SK-N-SH (cell line): ENCODE measurements at regions not wholly inside any gene's neighbourhood (a gene's known extent, or its start where the extent isn't known, plus 50 kb on each side); places are given as distances from the start of the nearest gene placed in this dataset.

Experiments used
- CTCF ChIA-PET: fragments of 300-600, 350-600 bp; formaldehyde crosslinking; extraction: SDS; loops from one replicate; lab custom pipeline; 2021; lab: Yijun Ruan, JAX
- POLR2A ChIA-PET: fragments of 350-600 bp; sonication (Branson Sonifier 250); formaldehyde crosslinking; extraction: SDS; loops from one replicate; lab custom pipeline; 2020; ENCODE audit warnings: antibody characterized with exemption, inconsistent platforms; lab: Yijun Ruan, JAX
- DNase-seq: peaks from one replicate; pipeline ENCODE4 v3.0.0; 2012
- H2AFZ ChIP-seq: fragments of 200-600 bp; sonication (generic); 2 replicates; pipeline ENCODE4 v1.8.1; 2016; ENCODE audit warnings: antibody characterized with exemption, mild to moderate bottlenecking, low read depth
- H3F3A ChIP-seq: fragments of 200-600 bp; sonication (generic); replicated peaks from 2 replicates; pipeline ENCODE3; 2016; ENCODE audit warnings: antibody characterized with exemption, mild to moderate bottlenecking; ENCODE audit not compliant: insufficient read depth
- H3K27ac ChIP-seq, 2 experiments: fragments of 200-500 bp in 1 of 2; fragments of 200-600 bp in 1 of 2; sonication (Bioruptor generic) in 1 of 2; sonication (generic), shearing (Covaris generic) in 1 of 2; 2 replicates each; pipeline versions ENCODE4 v1.5.1 to v1.6.1; 2014 to 2016; ENCODE audit warnings: low read depth in 2 of 2, inconsistent platforms in 1 of 2, low read length in 1 of 2, mild to moderate bottlenecking in 1 of 2, mixed read lengths in 1 of 2
- H3K27me3 ChIP-seq: fragments of 200-600 bp; sonication (generic), shearing (Covaris generic); 2 replicates; pipeline ENCODE4 v1.6.1; 2016; ENCODE audit warnings: mixed run types; ENCODE audit not compliant: insufficient read depth
- H3K36me3 ChIP-seq, 2 experiments: fragments of 200-500 bp in 1 of 2; fragments of 200-600 bp in 1 of 2; sonication (Bioruptor generic) in 1 of 2; sonication (generic) in 1 of 2; replicated peaks in 1 of 2; 2 replicates each; pipeline versions ENCODE3 to v1.5.1; 2014 to 2016; ENCODE audit warnings: low read length in 1 of 2, mild to moderate bottlenecking in 1 of 2; ENCODE audit not compliant: insufficient read depth in 2 of 2, control insufficient read depth in 1 of 2
- H3K4me1 ChIP-seq, 2 experiments: fragments of 200-500 bp in 1 of 2; fragments of 200-600 bp in 1 of 2; sonication (Bioruptor generic) in 1 of 2; sonication (generic), shearing (Covaris generic) in 1 of 2; 2 replicates each; pipeline versions ENCODE4 v1.5.1 to v1.6.1; 2014 to 2016; ENCODE audit warnings: low read depth in 1 of 2, low read length in 1 of 2, mixed run types in 1 of 2; ENCODE audit not compliant: insufficient read depth in 2 of 2, control insufficient read depth in 1 of 2
- H3K4me2 ChIP-seq: fragments of 200-600 bp; sonication (generic), shearing (Covaris generic); 2 replicates; pipeline ENCODE4 v1.6.1; 2017; ENCODE audit warnings: mixed run types
- H3K4me3 ChIP-seq, 2 experiments: fragments of 200-500 bp in 1 of 2; fragments of 200-600 bp in 1 of 2; sonication (Bioruptor generic) in 1 of 2; sonication (generic), shearing (Covaris generic) in 1 of 2; 2 replicates each; pipeline versions ENCODE4 v1.5.1 to v1.8.1; 2014 to 2016; ENCODE audit warnings: low read depth in 2 of 2, inconsistent platforms in 1 of 2, low read length in 1 of 2, mild to moderate bottlenecking in 1 of 2, mixed read lengths in 1 of 2, moderate library complexity in 1 of 2
- H3K79me2 ChIP-seq: fragments of 200-600 bp; sonication (generic); 2 replicates; pipeline ENCODE4 v1.8.1; 2017; ENCODE audit warnings: mild to moderate bottlenecking; ENCODE audit not compliant: insufficient read depth
- H3K9ac ChIP-seq: fragments of 200-600 bp; sonication (generic); 2 replicates; pipeline ENCODE4 v1.6.1; 2017; ENCODE audit warnings: mixed run types
- H3K9me2 ChIP-seq: fragments of 200-600 bp; sonication (generic); 2 replicates; pipeline ENCODE4 v1.6.1; 2017; ENCODE audit warnings: mixed run types
- H3K9me3 ChIP-seq: fragments of 200-600 bp; sonication (generic); 2 replicates; pipeline ENCODE4 v1.6.1; 2017; ENCODE audit warnings: mixed run types, mild to moderate bottlenecking, moderate library complexity
- H4K20me1 ChIP-seq: fragments of 200-600 bp; sonication (generic); 2 replicates; pipeline ENCODE4 v1.6.1; 2017; ENCODE audit warnings: mild to moderate bottlenecking, mixed run types; ENCODE audit not compliant: insufficient read depth
- CHD2 ChIP-seq: fragments of 150-350 bp; IDR thresholded peaks from 2 replicates; pipeline ENCODE4 v1.6.1; 2018; ENCODE audit warnings: low read length; ENCODE audit not compliant: partially characterized antibody
- CTCF ChIP-seq: fragments of 200-600 bp; sonication (generic); IDR thresholded peaks from 2 replicates; pipeline ENCODE4 v1.6.1; 2017; ENCODE audit warnings: antibody characterized with exemption, mild to moderate bottlenecking, moderate library complexity
- ELF1 ChIP-seq: IDR thresholded peaks from 2 replicates; pipeline ENCODE4 v1.4.0; 2012
- EZH2phosphoT487 ChIP-seq: fragments of 200-600 bp; sonication (generic); IDR thresholded peaks from 2 replicates; pipeline ENCODE4 v1.6.1; 2017; ENCODE audit warnings: low read depth, mixed run types, mild to moderate bottlenecking, antibody characterized with exemption, moderate library complexity, borderline replicate concordance
- FOSL2 ChIP-seq: IDR thresholded peaks from 2 replicates; pipeline ENCODE4 v1.4.0; 2012; ENCODE audit warnings: low read depth, mild to moderate bottlenecking, moderate library complexity, borderline replicate concordance
- FOXJ3 ChIP-seq: sonication (generic); formaldehyde crosslinking; IDR thresholded peaks from 2 replicates; pipeline ENCODE4 v1.5.1; 2020; ENCODE audit warnings: mild to moderate bottlenecking, missing genetic modification reagents
- FOXM1 ChIP-seq: IDR thresholded peaks from 2 replicates; pipeline ENCODE4 v1.4.0; 2012; ENCODE audit warnings: low read depth, mild to moderate bottlenecking
- GABPA ChIP-seq: IDR thresholded peaks from 2 replicates; pipeline ENCODE4 v1.4.0; 2012; ENCODE audit warnings: low read depth, mild to moderate bottlenecking
- GATA2 ChIP-seq: sonication (generic); formaldehyde crosslinking; IDR thresholded peaks from 2 replicates; pipeline ENCODE4 v1.5.0; 2020; ENCODE audit warnings: mild to moderate bottlenecking, missing genetic modification reagents
- MAX ChIP-seq: IDR thresholded peaks from 2 replicates; pipeline ENCODE4 v1.4.0; 2012; ENCODE audit warnings: low read depth
- NRF1 ChIP-seq: IDR thresholded peaks from 2 replicates; pipeline ENCODE4 v1.6.1; 2012; ENCODE audit warnings: low read depth, mild to moderate bottlenecking, low read length
- POLR2AphosphoS5 ChIP-seq: IDR thresholded peaks from 2 replicates; pipeline ENCODE4 v1.6.1; 2012; ENCODE audit warnings: low read depth, low read length
- RCOR1 ChIP-seq: fragments of 150-350 bp; IDR thresholded peaks from 2 replicates; pipeline ENCODE4 v1.6.1; 2017; ENCODE audit warnings: antibody characterized with exemption, low read length
- RXRA ChIP-seq: IDR thresholded peaks from 2 replicates; pipeline ENCODE4 v1.4.0; 2012; ENCODE audit warnings: low read depth, mild to moderate bottlenecking, borderline replicate concordance
- SIN3A ChIP-seq: IDR thresholded peaks from 2 replicates; pipeline ENCODE4 v1.6.1; 2012; ENCODE audit warnings: low read depth, mild to moderate bottlenecking, low read length, moderate library complexity, borderline replicate concordance
- TAF1 ChIP-seq: IDR thresholded peaks from 2 replicates; pipeline ENCODE4 v1.6.1; 2012; ENCODE audit warnings: low read depth, mild to moderate bottlenecking, low read length, moderate library complexity, borderline replicate concordance
- TCF12 ChIP-seq: IDR thresholded peaks from 2 replicates; pipeline ENCODE4 v1.4.0; 2012
- TEAD4 ChIP-seq: IDR thresholded peaks from 2 replicates; pipeline ENCODE4 v1.4.0; 2012; ENCODE audit warnings: mild to moderate bottlenecking, borderline replicate concordance; ENCODE audit not compliant: insufficient read depth
- ZBTB33 ChIP-seq: IDR thresholded peaks from 2 replicates; pipeline ENCODE4 v1.4.0; 2012; ENCODE audit warnings: low read depth, borderline replicate concordance
- WGBS: methylation state at CpG from one replicate; pipeline ENCODE4 v1.1.6; 2017; ENCODE audit warnings: low lambda C conversion rate; 5-methylcytosine and 5-hydroxymethylcytosine counted together
- TF ChIP-seq, protein P1 (sequence below): fragments of 150-350 bp; IDR thresholded peaks from 2 replicates; pipeline ENCODE4 v1.6.1; 2017; ENCODE audit warnings: antibody characterized with exemption, low read length, low read depth, borderline replicate concordance
- TF ChIP-seq, protein P2 (sequence below): IDR thresholded peaks from 2 replicates; pipeline ENCODE4 v1.4.0; 2012; ENCODE audit warnings: low read depth, borderline replicate concordance

DNA sequence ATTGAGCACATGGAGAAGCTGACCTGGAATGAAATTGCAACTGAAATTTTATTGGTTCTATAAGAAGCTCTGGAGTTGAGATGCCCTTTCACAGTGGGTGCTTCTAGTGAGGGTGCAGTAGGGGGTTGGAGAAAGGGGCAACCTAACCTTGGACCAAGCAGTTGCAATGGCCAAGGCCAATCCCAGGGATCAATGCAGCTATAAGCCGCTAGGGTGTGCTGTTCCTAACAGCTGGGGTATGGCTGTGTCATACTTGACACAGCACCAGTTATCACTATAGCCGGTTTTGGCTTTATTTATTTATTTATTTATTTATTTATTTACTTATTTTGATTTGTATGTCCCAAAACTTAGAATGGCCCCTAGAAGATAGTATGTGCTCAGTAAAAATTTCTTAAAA, 505.9 kb downstream of the FLRT2 start:
- H3K4me3 ChIP-seq: no peak overlapping the region
- no peaks in the 10 kb centered on the region for H3K9me3 ChIP-seq
- H2AFZ ChIP-seq: no peak overlapping the region
- 3% methylated on average over 2 of the region's 2 CpGs for WGBS
- H3F3A ChIP-seq: no peaks in the 10 kb centered on the region
- no peaks in the 10 kb centered on the region for H3K79me2 ChIP-seq
- no peak overlapping the region for H3K9ac ChIP-seq
- ChIA-PET POLR2A (no interaction called here), CTCF (interaction anchor here (0.6 to 2.2 kb wide), 7 partner anchors 9 to 512 kb away, joined by 3 to 7 read pairs (median 3); no protein-coding TSS in a partner anchor)
- no peaks in the 10 kb centered on the region for H3K4me1 ChIP-seq
- no peaks in the 10 kb centered on the region for H4K20me1 ChIP-seq
- H3K27ac ChIP-seq: no peak overlapping the region
- DNase-seq: peak; percentile 19
- no peaks in the 10 kb centered on the region for H3K27me3 ChIP-seq
- no peaks in the 10 kb centered on the region for H3K9me2 ChIP-seq
- no peak overlapping the region for H3K4me2 ChIP-seq
- no peaks in the 10 kb centered on the region for H3K36me3 ChIP-seq
- TF ChIP-seq CHD2: no peak
- no peak for TF ChIP-seq EZH2phosphoT487
- TF ChIP-seq CTCF: peak; percentile 57
- no peak for TF ChIP-seq SIN3A

DNA sequence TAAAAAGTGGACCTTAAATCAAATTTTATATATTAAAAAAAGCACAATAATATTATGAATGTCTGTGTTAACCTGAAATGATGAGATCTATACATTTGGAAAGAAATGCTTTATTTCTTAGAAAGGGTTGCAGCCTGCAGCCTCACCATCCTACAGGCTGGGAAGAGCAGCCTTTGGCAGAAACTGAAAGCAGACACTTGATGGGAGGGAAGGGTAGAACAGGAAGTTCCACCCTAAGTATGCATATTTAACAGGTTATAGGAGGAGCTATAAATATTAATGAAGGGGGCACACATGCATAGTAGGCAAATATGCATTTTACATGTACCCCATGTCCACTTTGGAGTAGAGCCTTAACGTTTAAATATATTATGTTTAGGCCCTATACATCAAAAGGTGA, 498.0 kb downstream of the FLRT2 start:
- no peak overlapping the region for H3K27ac ChIP-seq
- no peak overlapping the region for H3K4me2 ChIP-seq
- H3F3A ChIP-seq: no peaks in the 10 kb centered on the region
- no peak for DNase-seq
- ChIA-PET POLR2A (no interaction called here), CTCF (interaction anchor here (1.2 kb wide), 1 partner anchor 203 kb away, joined by 3 read pairs; no protein-coding TSS in a partner anchor)
- no peaks in the 10 kb centered on the region for H3K9me3 ChIP-seq
- no peaks in the 10 kb centered on the region for H3K4me1 ChIP-seq
- no peak for TF ChIP-seq ZBTB33
- no peak for TF ChIP-seq RCOR1
- TF ChIP-seq GABPA: no peak
- TF ChIP-seq SIN3A: no peak
- TF ChIP-seq FOSL2: no peak
- no peak for TF ChIP-seq ELF1
- no peak for TF ChIP-seq GATA2 (CRISPR knock-in tag)
- no peak for TF ChIP-seq MAX
- no peak for TF ChIP-seq RXRA
- TF ChIP-seq, protein P1, sequence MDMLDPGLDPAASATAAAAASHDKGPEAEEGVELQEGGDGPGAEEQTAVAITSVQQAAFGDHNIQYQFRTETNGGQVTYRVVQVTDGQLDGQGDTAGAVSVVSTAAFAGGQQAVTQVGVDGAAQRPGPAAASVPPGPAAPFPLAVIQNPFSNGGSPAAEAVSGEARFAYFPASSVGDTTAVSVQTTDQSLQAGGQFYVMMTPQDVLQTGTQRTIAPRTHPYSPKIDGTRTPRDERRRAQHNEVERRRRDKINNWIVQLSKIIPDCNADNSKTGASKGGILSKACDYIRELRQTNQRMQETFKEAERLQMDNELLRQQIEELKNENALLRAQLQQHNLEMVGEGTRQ: no peak
- TF ChIP-seq, protein P2, sequence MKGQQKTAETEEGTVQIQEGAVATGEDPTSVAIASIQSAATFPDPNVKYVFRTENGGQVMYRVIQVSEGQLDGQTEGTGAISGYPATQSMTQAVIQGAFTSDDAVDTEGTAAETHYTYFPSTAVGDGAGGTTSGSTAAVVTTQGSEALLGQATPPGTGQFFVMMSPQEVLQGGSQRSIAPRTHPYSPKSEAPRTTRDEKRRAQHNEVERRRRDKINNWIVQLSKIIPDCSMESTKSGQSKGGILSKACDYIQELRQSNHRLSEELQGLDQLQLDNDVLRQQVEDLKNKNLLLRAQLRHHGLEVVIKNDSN: no peak
- no peak for TF ChIP-seq FOXJ3 (CRISPR knock-in tag)
- TF ChIP-seq FOXM1: no peak
- no peak for TF ChIP-seq POLR2AphosphoS5
- no peak for TF ChIP-seq TCF12
- no peak for TF ChIP-seq TAF1
- no peak for TF ChIP-seq TEAD4
- TF ChIP-seq NRF1: no peak
- H3K36me3 ChIP-seq: no peaks in the 10 kb centered on the region
- H2AFZ ChIP-seq: no peak overlapping the region
- H3K9me2 ChIP-seq: no peaks in the 10 kb centered on the region
- no peak overlapping the region for H3K4me3 ChIP-seq
- no peak overlapping the region for H3K9ac ChIP-seq
- H4K20me1 ChIP-seq: no peaks in the 10 kb centered on the region
- H3K27me3 ChIP-seq: no peaks in the 10 kb centered on the region
- no peaks in the 10 kb centered on the region for H3K79me2 ChIP-seq
- 0% methylated on average over 1 of the region's 1 CpG for WGBS
